H1 (cell line): ENCODE measurements at regions not wholly inside any gene's neighbourhood (a gene's known extent, or its start where the extent isn't known, plus 50 kb on each side); places are given as distances from the start of the nearest gene placed in this dataset.

Experiments
- CHD1 ChIP-seq: IDR thresholded peaks from 2 replicates; pipeline ENCODE4 v1.6.1; 2012; ENCODE audit warnings: low read depth, low read length, improper control_type of control experiment
- GABPA ChIP-seq: IDR thresholded peaks from 2 replicates; pipeline ENCODE4 v1.6.1; 2011; ENCODE audit warnings: mild to moderate bottlenecking, low read length, moderate library complexity, borderline replicate concordance; ENCODE audit not compliant: insufficient read depth
- GTF2F1 ChIP-seq: IDR thresholded peaks from 2 replicates; pipeline ENCODE4 v1.6.1; 2012; ENCODE audit warnings: low read depth, low read length, improper control_type of control experiment, borderline replicate concordance
- NRF1 ChIP-seq: IDR thresholded peaks from 2 replicates; pipeline ENCODE4 v1.6.1; 2011; ENCODE audit warnings: mild to moderate bottlenecking, low read depth, low read length, improper control_type of control experiment
- POLR2A ChIP-seq, 2 experiments: IDR thresholded peaks; 1 replicate in 1 of 2; 2 replicates in 1 of 2; pipeline ENCODE4 v1.6.1; 2011; ENCODE audit warnings: low read depth in 2 of 2, low read length in 2 of 2, mild to moderate bottlenecking in 2 of 2; ENCODE audit errors: control extremely low read depth in 1 of 2
- RAD21 ChIP-seq, 2 experiments: IDR thresholded peaks in 1 of 2; conservative IDR thresholded peaks in 1 of 2; 2 replicates each; pipeline ENCODE4 v1.6.1; 2011; ENCODE audit warnings: low read depth in 2 of 2, low read length in 2 of 2, improper control_type of control experiment in 1 of 2, inconsistent platforms in 1 of 2, mild to moderate bottlenecking in 1 of 2, moderate library complexity in 1 of 2
- SIN3A ChIP-seq, 2 experiments: IDR thresholded peaks in 1 of 2; conservative IDR thresholded peaks in 1 of 2; 2 replicates each; pipeline ENCODE4 v1.6.1; 2011 to 2012; ENCODE audit warnings: low read length in 2 of 2, improper control_type of control experiment in 1 of 2, low read depth in 1 of 2, mild to moderate bottlenecking in 1 of 2
- SP2 ChIP-seq: IDR thresholded peaks from 2 replicates; pipeline ENCODE4 v1.6.1; 2012; ENCODE audit warnings: mild to moderate bottlenecking, low read length, inconsistent platforms
- ZNF274 ChIP-seq: IDR thresholded peaks from 2 replicates; pipeline ENCODE4 v1.7.0; 2012; ENCODE audit warnings: low read length, borderline replicate concordance; ENCODE audit errors: extremely low read depth
- TF ChIP-seq, protein P1 (sequence below): fragments of 300-600 bp; sonication (generic); IDR thresholded peaks from 2 replicates; pipeline ENCODE4 v1.7.1; 2012; ENCODE audit warnings: low read length, moderate library complexity, mild to moderate bottlenecking, inconsistent platforms; ENCODE audit not compliant: insufficient replicate concordance

DNA sequence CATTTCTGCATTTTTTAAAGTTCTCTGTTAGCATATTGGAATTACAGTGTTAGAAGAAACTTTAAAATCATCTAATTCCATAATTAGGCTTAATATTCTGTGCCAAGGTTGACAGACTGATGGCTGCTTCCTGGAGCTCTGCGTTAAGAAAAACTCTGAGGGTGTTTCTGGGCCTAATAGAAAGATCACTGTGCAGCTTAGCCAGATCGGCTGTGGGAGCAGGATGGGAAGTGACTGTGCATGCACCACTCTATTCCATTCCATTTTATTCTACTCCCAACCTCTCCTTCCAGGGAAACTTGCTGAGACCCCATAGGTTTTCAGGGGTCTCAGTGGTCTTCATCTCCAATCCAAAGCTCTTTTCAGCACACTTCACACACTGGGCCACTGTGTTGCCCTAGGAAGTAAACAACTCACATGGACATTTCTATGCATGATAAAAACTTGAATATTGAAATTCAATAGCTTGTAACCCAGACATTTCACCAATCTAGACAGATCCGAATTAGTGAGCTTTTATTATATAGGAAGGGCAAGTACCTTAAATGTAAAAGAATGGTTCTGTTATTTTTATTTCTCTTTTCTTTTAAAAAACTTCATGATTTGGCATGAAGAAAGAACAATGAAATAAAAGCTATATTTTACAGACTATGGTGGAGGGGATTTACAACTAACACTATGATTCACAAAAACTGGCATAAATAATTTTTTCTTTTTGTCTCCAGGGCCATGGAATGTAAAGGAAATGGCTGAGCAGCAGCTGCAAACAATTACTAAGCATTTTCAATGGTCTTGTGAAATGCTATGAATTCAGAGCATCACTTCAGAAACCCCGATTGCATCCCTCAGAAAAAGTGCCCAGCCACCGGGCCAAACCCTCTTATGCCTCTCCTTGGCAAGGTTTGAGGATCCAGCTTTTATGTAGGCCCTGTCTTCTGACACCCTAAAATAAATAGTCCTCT, 51.4 kb upstream of the DAB2 start (continued):
- TF ChIP-seq, protein P1, sequence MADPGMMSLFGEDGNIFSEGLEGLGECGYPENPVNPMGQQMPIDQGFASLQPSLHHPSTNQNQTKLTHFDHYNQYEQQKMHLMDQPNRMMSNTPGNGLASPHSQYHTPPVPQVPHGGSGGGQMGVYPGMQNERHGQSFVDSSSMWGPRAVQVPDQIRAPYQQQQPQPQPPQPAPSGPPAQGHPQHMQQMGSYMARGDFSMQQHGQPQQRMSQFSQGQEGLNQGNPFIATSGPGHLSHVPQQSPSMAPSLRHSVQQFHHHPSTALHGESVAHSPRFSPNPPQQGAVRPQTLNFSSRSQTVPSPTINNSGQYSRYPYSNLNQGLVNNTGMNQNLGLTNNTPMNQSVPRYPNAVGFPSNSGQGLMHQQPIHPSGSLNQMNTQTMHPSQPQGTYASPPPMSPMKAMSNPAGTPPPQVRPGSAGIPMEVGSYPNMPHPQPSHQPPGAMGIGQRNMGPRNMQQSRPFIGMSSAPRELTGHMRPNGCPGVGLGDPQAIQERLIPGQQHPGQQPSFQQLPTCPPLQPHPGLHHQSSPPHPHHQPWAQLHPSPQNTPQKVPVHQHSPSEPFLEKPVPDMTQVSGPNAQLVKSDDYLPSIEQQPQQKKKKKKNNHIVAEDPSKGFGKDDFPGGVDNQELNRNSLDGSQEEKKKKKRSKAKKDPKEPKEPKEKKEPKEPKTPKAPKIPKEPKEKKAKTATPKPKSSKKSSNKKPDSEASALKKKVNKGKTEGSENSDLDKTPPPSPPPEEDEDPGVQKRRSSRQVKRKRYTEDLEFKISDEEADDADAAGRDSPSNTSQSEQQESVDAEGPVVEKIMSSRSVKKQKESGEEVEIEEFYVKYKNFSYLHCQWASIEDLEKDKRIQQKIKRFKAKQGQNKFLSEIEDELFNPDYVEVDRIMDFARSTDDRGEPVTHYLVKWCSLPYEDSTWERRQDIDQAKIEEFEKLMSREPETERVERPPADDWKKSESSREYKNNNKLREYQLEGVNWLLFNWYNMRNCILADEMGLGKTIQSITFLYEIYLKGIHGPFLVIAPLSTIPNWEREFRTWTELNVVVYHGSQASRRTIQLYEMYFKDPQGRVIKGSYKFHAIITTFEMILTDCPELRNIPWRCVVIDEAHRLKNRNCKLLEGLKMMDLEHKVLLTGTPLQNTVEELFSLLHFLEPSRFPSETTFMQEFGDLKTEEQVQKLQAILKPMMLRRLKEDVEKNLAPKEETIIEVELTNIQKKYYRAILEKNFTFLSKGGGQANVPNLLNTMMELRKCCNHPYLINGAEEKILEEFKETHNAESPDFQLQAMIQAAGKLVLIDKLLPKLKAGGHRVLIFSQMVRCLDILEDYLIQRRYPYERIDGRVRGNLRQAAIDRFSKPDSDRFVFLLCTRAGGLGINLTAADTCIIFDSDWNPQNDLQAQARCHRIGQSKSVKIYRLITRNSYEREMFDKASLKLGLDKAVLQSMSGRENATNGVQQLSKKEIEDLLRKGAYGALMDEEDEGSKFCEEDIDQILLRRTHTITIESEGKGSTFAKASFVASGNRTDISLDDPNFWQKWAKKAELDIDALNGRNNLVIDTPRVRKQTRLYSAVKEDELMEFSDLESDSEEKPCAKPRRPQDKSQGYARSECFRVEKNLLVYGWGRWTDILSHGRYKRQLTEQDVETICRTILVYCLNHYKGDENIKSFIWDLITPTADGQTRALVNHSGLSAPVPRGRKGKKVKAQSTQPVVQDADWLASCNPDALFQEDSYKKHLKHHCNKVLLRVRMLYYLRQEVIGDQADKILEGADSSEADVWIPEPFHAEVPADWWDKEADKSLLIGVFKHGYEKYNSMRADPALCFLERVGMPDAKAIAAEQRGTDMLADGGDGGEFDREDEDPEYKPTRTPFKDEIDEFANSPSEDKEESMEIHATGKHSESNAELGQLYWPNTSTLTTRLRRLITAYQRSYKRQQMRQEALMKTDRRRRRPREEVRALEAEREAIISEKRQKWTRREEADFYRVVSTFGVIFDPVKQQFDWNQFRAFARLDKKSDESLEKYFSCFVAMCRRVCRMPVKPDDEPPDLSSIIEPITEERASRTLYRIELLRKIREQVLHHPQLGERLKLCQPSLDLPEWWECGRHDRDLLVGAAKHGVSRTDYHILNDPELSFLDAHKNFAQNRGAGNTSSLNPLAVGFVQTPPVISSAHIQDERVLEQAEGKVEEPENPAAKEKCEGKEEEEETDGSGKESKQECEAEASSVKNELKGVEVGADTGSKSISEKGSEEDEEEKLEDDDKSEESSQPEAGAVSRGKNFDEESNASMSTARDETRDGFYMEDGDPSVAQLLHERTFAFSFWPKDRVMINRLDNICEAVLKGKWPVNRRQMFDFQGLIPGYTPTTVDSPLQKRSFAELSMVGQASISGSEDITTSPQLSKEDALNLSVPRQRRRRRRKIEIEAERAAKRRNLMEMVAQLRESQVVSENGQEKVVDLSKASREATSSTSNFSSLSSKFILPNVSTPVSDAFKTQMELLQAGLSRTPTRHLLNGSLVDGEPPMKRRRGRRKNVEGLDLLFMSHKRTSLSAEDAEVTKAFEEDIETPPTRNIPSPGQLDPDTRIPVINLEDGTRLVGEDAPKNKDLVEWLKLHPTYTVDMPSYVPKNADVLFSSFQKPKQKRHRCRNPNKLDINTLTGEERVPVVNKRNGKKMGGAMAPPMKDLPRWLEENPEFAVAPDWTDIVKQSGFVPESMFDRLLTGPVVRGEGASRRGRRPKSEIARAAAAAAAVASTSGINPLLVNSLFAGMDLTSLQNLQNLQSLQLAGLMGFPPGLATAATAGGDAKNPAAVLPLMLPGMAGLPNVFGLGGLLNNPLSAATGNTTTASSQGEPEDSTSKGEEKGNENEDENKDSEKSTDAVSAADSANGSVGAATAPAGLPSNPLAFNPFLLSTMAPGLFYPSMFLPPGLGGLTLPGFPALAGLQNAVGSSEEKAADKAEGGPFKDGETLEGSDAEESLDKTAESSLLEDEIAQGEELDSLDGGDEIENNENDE: no peak
- TF ChIP-seq RAD21 (IDR thresholded peaks at IDR 0.05 in 1 of 2, conservative IDR thresholded peaks at IDR 0.05 in 1 of 2; ENCODE audit: low read depth in 2 of 2, low read length in 2 of 2): no peak
- TF ChIP-seq ZNF274: no peak
- no peak for TF ChIP-seq GABPA
- TF ChIP-seq GTF2F1: no peak
- no peak for TF ChIP-seq POLR2A (IDR thresholded peaks at IDR 0.05; ENCODE audit: control extremely low read depth in 1 of 2, low read depth in 2 of 2, low read length in 2 of 2)
- TF ChIP-seq CHD1: no peak
- no peak for TF ChIP-seq NRF1
- no peak for TF ChIP-seq SIN3A (conservative IDR thresholded peaks at IDR 0.05 in 1 of 2, IDR thresholded peaks at IDR 0.05 in 1 of 2; ENCODE audit: low read depth in 1 of 2, low read length in 2 of 2)
- no peak for TF ChIP-seq SP2
